HEK293 (cell line): ENCODE measurements at regions not wholly inside any gene's neighbourhood (a gene's known extent, or its start where the extent isn't known, plus 50 kb on each side); places are given as distances from the start of the nearest gene placed in this dataset.

Source experiments
- CTCF ChIP-seq: fragments of 450-650 bp; formaldehyde crosslinking; IDR thresholded peaks from 2 replicates; pipeline ENCODE4 v1.5.1; 2016; ENCODE audit warnings: missing biosample characterization, missing genetic modification characterization
- GLIS2 ChIP-seq: fragments of 450-650 bp; formaldehyde crosslinking; IDR thresholded peaks from 2 replicates; pipeline ENCODE4 v1.5.1; 2016; ENCODE audit warnings: missing biosample characterization, missing genetic modification characterization
- PRDM10 ChIP-seq: fragments of 450-650 bp; formaldehyde crosslinking; IDR thresholded peaks from 2 replicates; pipeline ENCODE4 v1.5.1; 2016; ENCODE audit warnings: missing biosample characterization, missing genetic modification characterization
- REST ChIP-seq: fragments of 450-650 bp; formaldehyde crosslinking; IDR thresholded peaks from 2 replicates; pipeline ENCODE4 v1.5.1; 2016; ENCODE audit warnings: missing biosample characterization, missing genetic modification characterization
- SETDB1 ChIP-seq: IDR thresholded peaks from one replicate; pipeline ENCODE4 v1.6.1; 2017; ENCODE audit warnings: mild to moderate bottlenecking, low read length, moderate library complexity, mixed read lengths; ENCODE audit not compliant: insufficient read length
- YY1 ChIP-seq: fragments of 450-650 bp; formaldehyde crosslinking; IDR thresholded peaks from 2 replicates; pipeline ENCODE4 v1.5.1; 2018; ENCODE audit warnings: missing biosample characterization, missing genetic modification characterization
- YY2 ChIP-seq: fragments of 450-650 bp; formaldehyde crosslinking; IDR thresholded peaks from 2 replicates; pipeline ENCODE4 v1.5.1; 2016; ENCODE audit warnings: missing biosample characterization, missing genetic modification characterization
- ZBTB1 ChIP-seq: fragments of 450-650 bp; formaldehyde crosslinking; IDR thresholded peaks from 2 replicates; pipeline ENCODE4 v1.5.1; 2016; ENCODE audit warnings: missing biosample characterization, missing genetic modification characterization
- ZNF18 ChIP-seq: fragments of 450-650 bp; formaldehyde crosslinking; IDR thresholded peaks from 2 replicates; pipeline ENCODE4 v1.5.1; 2016; ENCODE audit warnings: missing biosample characterization, missing genetic modification characterization
- ZNF362 ChIP-seq: fragments of 450-650 bp; formaldehyde crosslinking; IDR thresholded peaks from 2 replicates; pipeline ENCODE4 v1.5.1; 2016; ENCODE audit warnings: missing biosample characterization, missing genetic modification characterization
- ZNF501 ChIP-seq: fragments of 450-650 bp; formaldehyde crosslinking; IDR thresholded peaks from 2 replicates; pipeline ENCODE4 v1.5.1; 2016; ENCODE audit warnings: missing biosample characterization, missing genetic modification characterization

DNA sequence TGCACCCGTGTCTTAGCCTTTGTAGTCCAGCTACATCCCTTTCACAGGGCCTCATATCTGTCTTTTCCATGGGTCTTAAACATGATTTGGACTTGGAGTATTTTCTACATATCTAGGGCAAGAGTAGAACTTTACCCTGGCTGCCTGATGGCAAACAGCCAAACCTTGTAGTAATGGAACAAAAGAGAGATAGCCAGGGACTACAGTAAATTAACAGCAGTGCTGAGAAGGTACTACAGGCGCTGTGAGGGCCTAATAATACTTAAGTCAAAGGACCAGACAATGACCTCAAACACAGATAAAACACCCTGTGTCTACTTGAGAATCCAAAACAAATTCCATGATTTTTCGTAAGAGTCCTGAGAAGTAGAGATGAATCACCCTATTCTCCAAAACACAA lies 111.0 kb upstream of the WDR17 start:
- TF ChIP-seq REST (tag by site-specific recombination): no peak
- no peak for TF ChIP-seq PRDM10 (tag by site-specific recombination)
- no peak for TF ChIP-seq CTCF (tag by site-specific recombination)
- TF ChIP-seq YY1 (tag by site-specific recombination): no peak
- TF ChIP-seq YY2 (tag by site-specific recombination): no peak
- no peak for TF ChIP-seq GLIS2 (tag by site-specific recombination)
- TF ChIP-seq ZNF18 (tag by site-specific recombination): no peak
- no peak for TF ChIP-seq ZBTB1 (tag by site-specific recombination)
- TF ChIP-seq ZNF362: no peak
- no peak for TF ChIP-seq ZNF501
- no peak for TF ChIP-seq SETDB1
